Nephron progenitor cell (in vitro differentiated cells): ENCODE measurements at regions not wholly inside any gene's neighbourhood (a gene's known extent, or its start where the extent isn't known, plus 50 kb on each side); places are given as distances from the start of the nearest gene placed in this dataset.

Source experiments
- DNase-seq: peaks from one replicate; pipeline ENCODE4 v3.0.0; 2021
- H3K27ac Mint-ChIP-seq: 2 replicates; pipeline ENCODE4 v1.8.0; 2021; ENCODE audit warnings: mild to moderate bottlenecking, moderate library complexity, mixed read lengths
- H3K27me3 Mint-ChIP-seq: 2 replicates; pipeline ENCODE4 v1.8.0; 2021; ENCODE audit warnings: mild to moderate bottlenecking, low read depth, mixed read lengths; ENCODE audit not compliant: poor library complexity
- H3K36me3 Mint-ChIP-seq: 2 replicates; pipeline ENCODE4 v1.8.0; 2021; ENCODE audit warnings: low read depth, mixed read lengths
- H3K4me1 Mint-ChIP-seq: 2 replicates; pipeline ENCODE4 v1.8.0; 2021; ENCODE audit warnings: mixed read lengths
- H3K4me3 Mint-ChIP-seq: 2 replicates; pipeline ENCODE4 v1.8.0; 2021; ENCODE audit warnings: mild to moderate bottlenecking, moderate library complexity, mixed read lengths
- H3K9me3 Mint-ChIP-seq: 2 replicates; pipeline ENCODE4 v1.8.0; 2021; ENCODE audit warnings: mild to moderate bottlenecking, moderate library complexity, mixed read lengths
- TF ChIP-seq, protein P1 (sequence below): fragments of 200-600 bp; sonication (generic); IDR thresholded peaks from 2 replicates; pipeline ENCODE4 v1.5.0; 2021; ENCODE audit warnings: antibody characterized with exemption

DNA sequence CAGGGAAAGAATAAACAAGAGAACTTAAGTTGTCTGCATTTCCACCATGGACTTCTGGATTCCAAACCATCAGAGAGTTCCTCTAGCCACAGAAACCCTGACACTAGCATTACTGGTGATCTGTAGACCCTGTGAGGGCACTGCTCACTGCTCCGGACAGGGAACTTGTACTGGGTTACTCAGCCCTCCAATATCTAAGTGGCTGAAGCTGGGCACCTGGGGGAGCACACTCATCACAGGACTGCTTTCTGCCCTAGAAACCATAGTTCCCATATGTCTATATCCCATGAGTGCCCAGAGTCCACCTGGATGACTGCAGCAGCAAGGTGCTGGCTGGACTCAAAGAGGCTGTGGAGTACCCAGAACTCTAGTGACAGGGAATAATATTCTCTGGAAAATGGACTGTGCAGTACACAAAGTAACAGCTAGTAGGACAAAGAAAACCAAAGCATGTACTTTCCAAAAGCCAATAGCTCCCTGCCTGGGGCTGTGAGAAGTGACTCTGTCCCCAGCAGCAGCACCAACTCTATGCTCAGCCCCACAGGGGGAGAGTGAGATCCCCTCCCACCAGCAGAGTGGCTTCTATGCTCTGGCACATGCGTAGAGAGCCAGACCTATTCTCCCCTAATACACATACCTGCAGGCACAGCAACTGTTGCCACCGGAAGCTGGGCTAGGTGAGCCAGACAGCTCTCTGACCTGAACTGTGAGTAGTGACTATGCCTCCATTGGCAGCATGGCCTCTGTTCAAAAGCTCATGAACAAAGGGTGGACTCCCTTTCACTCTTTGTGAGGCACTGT, 472.9 kb upstream of the FTMT start:
- no peak overlapping the region for H3K4me3 Mint-ChIP-seq
- no peaks in the 10 kb centered on the region for H3K27me3 Mint-ChIP-seq
- H3K27ac Mint-ChIP-seq, result no peak overlapping the region
- no peaks in the 10 kb centered on the region for H3K36me3 Mint-ChIP-seq
- TF ChIP-seq, protein P1, sequence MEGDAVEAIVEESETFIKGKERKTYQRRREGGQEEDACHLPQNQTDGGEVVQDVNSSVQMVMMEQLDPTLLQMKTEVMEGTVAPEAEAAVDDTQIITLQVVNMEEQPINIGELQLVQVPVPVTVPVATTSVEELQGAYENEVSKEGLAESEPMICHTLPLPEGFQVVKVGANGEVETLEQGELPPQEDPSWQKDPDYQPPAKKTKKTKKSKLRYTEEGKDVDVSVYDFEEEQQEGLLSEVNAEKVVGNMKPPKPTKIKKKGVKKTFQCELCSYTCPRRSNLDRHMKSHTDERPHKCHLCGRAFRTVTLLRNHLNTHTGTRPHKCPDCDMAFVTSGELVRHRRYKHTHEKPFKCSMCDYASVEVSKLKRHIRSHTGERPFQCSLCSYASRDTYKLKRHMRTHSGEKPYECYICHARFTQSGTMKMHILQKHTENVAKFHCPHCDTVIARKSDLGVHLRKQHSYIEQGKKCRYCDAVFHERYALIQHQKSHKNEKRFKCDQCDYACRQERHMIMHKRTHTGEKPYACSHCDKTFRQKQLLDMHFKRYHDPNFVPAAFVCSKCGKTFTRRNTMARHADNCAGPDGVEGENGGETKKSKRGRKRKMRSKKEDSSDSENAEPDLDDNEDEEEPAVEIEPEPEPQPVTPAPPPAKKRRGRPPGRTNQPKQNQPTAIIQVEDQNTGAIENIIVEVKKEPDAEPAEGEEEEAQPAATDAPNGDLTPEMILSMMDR, result no peak
- H3K9me3 Mint-ChIP-seq, result peaks cover 3% of the 10 kb centered on the region
- DNase-seq, result no peak
- no peaks in the 10 kb centered on the region for H3K4me1 Mint-ChIP-seq

DNA sequence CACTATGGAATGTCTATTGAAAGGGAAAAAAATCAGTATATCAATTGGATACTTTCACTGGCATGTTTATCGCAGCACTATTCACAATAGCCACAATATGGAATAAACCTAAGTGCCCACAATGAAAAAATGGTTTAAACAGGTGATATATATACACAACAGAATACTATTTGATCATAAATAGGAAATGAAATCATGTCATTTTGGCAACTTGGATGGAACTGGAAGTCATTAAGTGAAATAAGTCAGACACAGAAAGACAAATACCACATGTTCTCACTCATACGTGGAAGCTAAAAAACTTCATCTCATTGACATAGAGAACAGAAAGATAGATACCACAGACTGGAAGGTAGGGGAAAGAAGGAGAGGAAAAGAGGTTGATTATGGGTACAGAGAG, 471.6 kb upstream of the FTMT start:
- no peak for DNase-seq
- H3K36me3 Mint-ChIP-seq, result no peaks in the 10 kb centered on the region
- H3K9me3 Mint-ChIP-seq, result no peaks in the 10 kb centered on the region
- no peak overlapping the region for H3K27ac Mint-ChIP-seq
- TF ChIP-seq, protein P1, result no peak
- no peaks in the 10 kb centered on the region for H3K4me1 Mint-ChIP-seq
- H3K27me3 Mint-ChIP-seq, result no peaks in the 10 kb centered on the region
- no peak overlapping the region for H3K4me3 Mint-ChIP-seq

DNA sequence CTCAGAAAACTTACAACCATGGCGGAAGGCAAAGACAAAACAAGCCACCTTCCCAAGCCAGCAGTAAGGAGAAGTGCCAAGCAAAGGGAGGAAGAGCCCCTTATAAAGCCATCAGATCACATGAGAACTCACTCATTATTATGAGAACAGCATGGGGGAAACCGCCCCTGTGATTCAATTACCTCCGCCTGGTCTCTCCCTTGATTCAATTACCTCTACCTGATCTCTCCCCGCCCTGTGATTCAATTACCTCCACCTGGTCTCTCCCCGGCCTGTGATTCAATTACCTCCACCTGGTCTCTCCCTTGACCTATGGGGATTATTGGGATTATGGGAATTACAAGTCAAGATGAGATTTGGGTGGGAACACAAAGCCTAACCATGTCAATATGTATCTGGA, 467.3 kb upstream of the FTMT start:
- DNase-seq, result no peak
- no peak overlapping the region for H3K27ac Mint-ChIP-seq
- H3K4me1 Mint-ChIP-seq, result no peaks in the 10 kb centered on the region
- no peak overlapping the region for H3K4me3 Mint-ChIP-seq
- TF ChIP-seq, protein P1, result no peak
- H3K36me3 Mint-ChIP-seq, result no peaks in the 10 kb centered on the region
- no peaks in the 10 kb centered on the region for H3K9me3 Mint-ChIP-seq
- no peaks in the 10 kb centered on the region for H3K27me3 Mint-ChIP-seq

DNA sequence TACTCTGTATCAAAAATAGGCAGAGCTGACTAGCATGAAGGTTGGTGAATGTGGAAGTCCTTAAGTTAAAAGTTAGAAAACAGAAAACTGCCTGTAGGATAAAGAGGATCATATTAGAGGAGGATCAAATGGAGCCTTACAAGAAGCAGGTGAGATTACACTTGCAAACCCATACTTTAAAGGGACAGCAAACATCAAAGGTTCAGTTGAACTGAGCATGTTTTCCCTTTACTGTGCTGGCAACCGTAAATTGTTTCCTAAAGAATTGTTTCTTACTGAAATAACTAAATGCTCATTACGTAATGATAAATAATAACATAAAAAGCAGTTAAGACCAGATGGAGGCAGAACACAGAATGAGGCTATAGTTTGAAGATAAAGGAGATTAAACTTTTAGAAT, 465.3 kb upstream of the FTMT start:
- no peak overlapping the region for H3K27ac Mint-ChIP-seq
- no peak overlapping the region for H3K4me3 Mint-ChIP-seq
- H3K27me3 Mint-ChIP-seq, result no peaks in the 10 kb centered on the region
- no peaks in the 10 kb centered on the region for H3K36me3 Mint-ChIP-seq
- DNase-seq, result no peak
- no peaks in the 10 kb centered on the region for H3K9me3 Mint-ChIP-seq
- TF ChIP-seq, protein P1, result no peak
- H3K4me1 Mint-ChIP-seq, result no peaks in the 10 kb centered on the region

DNA sequence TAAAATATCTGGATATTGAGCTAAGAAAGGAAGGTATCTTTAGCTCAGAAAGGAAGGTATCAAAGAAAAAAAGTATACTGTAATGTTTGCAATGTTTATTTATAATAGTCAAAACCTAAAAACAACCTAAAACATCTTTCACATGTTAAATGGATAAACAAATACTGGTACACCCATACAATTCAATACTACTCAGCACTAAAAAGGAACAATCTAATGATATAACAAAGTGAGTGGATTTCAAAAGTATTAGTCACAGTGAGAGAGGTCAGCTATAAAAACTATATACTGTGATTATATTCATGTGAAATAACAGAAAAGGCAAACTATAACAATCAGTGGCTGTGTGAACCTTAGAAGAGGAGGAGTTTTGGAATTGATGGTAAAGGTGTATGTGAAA, 455.0 kb upstream of the FTMT start:
- Mint-ChIP-seq H3K9me3 (no peaks in the 10 kb centered on the region), H3K4me1 (no peaks in the 10 kb centered on the region), H3K27me3 (no peaks in the 10 kb centered on the region), H3K4me3 (no peak overlapping the region), H3K36me3 (no peaks in the 10 kb centered on the region), H3K27ac (no peak overlapping the region)
- no peak for DNase-seq
- TF ChIP-seq, protein P1, result no peak

DNA sequence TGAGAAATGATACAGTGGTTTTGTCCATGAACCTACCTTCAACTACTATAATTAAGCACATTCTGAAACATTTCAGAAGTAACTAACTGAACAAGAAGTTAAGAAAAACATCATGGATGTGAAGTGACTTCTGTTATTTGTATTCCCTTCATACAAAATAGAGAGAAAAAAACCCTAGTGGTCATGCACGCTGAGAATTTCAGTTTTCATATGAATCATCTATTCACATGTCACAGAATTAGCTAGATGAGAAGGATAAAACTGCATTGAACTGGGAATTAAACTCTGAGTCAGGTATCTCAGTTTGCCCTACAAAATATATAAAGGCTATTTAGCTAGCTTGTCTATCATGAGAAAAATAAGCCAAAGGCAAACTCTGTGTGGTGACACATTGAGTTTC, 451.8 kb upstream of the FTMT start:
- no peaks in the 10 kb centered on the region for H3K36me3 Mint-ChIP-seq
- TF ChIP-seq, protein P1, result no peak
- no peak for DNase-seq
- H3K4me3 Mint-ChIP-seq, result no peak overlapping the region
- no peaks in the 10 kb centered on the region for H3K27me3 Mint-ChIP-seq
- H3K27ac Mint-ChIP-seq, result no peak overlapping the region
- H3K9me3 Mint-ChIP-seq, result no peaks in the 10 kb centered on the region
- no peaks in the 10 kb centered on the region for H3K4me1 Mint-ChIP-seq
